Putamen (tissue), 1 donor: ENCODE measurements at regions not wholly inside any gene's neighbourhood (a gene's known extent, or its start where the extent isn't known, plus 50 kb on each side); places are given as distances from the start of the nearest gene placed in this dataset.
A peak's percentile ranks its signal among the peaks of the same experiment; 100 is the strongest.
"Not testable (repeated sequence)": the region's sequence is repeated elsewhere in the genome, so short reads cannot be mapped to it uniquely, and the experiment has no call there.

Experiments used
- DNase-seq: peaks from one replicate; pipeline ENCODE4 v3.0.0-alpha.2; 2016; ENCODE audit warnings: low spot score

DNA sequence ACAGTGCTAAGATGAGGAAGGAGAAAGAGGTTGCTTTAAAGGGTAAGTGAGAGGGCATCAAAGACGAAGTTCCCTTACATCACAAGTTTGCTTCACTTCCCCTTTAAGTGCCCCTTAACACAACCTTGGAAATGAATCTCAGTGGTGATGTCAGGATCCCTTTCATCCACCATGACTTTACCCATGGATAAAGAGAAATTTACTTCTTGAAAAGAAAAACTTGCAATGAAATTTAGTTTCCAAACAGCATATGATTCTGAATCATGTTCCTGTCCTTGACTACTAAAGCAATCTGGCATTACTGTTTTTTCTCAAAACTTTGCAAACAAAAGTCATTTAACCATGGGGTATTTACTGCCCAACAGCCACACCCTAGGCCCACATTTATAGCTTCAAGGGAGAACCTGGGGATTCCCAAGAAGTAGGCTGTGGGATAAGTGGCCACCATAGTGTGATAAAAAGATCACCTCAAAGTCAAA lies 135.9 kb downstream of the ITGB8 start:
- DNase-seq = no peak

DNA sequence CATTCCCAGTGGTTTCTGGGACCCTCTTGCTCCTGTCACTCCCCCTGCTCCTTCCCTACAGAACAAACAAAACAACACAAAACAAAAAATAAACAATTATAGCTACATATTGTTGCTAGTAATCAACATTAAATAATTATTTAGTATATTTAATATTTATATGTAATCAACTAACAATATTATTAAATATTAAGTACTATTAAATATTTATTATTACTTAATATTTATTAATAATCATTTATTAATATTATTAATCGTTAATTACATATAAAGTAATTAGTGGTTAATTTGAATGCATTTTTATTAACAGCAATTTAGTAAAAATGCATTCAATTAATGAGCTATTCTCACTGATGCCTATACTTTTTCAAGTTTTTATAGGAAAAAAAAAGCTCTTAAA lies 139.4 kb downstream of the ITGB8 start:
- no peak for DNase-seq

DNA sequence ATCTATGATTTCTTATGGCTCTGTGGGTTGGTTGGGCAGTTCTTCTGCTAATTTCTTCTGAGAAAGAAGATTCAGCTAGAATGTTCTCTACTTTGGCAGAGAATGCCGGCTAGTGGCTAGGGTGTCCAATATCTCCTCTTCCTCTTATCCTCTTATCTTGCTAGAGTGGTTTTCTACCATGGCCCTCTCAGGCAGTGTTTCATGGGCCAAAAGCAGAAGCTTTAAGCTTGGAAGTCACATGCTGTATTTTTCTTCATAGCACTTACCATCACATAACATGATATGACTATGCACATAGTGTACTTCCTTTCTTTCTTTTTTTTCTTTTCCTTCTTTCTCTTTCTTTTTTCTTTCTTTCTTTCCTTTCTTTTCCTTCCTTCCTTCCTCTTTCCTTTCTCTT lies 140.0 kb downstream of the ITGB8 start:
- DNase-seq = no peak

DNA sequence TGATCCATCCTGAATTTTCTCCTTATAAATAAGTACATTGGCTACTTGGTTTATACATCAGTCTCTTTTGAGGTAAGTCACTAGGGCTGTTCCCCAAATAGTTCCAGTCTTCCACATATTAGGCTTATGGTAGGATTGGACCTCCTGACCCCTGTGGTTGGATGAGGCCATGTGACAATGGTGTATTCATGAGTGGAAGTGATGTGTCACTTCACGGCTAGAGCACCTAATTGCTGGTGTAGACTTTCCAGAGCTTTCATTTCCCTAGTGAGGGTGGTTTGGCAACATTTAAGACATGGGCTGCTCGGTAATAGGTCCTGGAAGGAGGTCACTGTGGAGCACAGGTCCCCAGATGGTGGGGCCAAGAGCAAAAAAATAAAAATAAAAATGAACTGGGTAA lies 141.2 kb upstream of the ABCB5 start:
- DNase-seq = no peak

DNA sequence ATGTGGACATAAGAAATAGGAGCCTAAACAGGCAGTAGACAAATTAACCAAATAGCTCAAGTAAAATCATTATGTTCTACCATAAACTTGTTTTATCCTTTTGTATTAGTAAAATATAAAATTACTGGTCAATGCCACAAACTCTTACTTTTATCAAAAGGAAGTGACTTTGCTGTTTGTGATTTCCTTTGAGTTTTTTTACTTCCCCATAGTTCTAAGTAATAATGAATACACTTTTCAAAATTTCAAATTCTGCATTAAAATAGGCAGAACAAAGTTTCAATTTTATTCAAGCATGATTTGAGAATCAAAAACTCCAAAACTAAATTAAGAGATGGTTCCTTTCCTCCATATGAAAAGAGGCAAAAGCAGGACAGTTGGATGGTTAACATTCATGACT lies 139.7 kb upstream of the ABCB5 start:
- no peak for DNase-seq

DNA sequence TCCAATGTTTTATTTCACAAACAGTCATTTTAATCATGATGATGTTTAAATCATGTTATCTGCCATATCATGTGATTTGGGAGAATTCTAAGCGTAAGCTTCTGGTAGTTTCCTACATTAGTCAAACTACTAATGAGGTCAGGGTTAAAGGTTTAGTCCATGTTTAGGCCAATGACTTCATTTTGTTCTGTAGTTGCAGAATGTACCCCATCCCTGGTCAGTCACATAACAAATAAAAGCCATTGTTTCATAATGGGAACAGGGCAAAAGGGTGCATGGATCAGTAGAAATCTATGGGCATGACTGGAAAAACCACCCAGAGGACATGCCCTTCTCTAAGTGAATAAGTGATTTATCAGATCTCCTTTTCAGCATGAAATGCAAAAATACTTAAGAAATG lies 138.4 kb upstream of the ABCB5 start:
- DNase-seq = no peak

DNA sequence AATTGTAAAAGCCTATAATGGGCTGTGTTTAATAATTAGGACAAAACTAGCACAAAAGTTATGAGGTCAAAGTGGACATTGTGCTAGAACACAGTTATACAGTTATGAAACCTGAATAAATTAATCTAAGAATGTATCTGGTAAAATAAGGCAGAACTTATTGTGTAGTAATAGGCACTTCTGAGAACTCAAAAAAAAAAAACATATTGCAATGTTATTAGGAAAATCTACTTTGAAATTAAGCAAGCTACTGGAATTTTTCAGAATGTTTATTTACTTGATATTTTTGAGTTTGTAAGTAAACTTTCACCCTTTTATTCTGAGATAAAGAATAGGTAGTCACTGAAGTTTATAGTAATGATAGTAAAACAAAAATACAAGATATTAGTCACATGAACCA lies 135.8 kb upstream of the ABCB5 start:
- no peak for DNase-seq

DNA sequence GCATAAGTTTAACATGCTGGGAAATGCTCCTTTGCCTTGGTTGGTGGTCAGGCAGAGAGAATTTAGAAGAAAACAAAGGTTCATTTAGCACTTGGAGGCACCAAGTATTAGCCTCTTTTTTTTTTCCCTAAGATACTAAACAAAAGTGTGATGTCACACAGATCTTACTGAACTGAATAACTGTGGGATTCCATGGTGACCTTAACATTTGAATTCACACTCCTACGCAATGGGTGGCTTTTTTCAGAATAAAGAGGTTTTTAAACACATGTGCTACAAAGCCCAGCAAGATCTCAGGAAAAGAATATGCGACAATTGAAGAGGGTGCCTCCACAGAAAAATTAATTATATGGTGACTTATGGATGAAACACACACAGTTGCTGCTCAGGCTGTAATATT lies 133.4 kb upstream of the ABCB5 start:
- DNase-seq = no peak

DNA sequence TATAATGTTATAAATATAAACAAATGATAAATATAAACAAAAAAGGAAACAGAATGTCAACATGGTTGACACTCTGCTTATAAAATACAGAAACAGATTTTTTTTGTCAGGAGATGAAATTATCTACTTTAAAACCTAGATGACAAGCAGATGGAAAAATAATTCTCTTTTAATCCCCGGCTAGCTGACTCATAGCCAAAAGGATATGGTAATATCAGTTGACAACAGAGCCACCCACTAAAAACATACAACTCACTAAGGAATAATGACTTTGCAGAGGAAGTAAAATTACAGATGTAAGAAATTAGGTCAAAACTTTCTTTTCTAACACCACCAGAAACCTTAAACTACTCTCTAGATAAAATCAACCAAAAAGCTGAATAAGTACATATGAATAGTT lies 131.1 kb upstream of the ABCB5 start:
- peak; percentile 15 for DNase-seq

DNA sequence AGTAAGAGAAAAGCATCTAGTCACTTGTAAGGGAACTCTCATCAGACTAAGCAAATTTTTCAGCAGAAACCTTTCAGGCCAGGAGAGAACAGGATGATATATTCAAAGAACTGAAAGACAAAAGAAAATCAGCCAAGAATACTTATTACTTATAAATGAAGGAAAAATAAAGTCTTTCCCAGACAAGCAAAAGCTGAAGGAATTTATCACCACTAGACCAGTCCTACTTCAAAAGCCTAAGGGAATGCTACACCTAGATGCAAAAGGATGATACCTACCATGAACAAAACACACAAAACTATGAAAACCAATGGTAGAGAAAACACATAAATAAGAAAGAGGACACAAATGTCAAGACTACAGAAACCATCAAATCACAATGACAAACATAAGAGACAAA lies 126.6 kb upstream of the ABCB5 start:
- no peak for DNase-seq

DNA sequence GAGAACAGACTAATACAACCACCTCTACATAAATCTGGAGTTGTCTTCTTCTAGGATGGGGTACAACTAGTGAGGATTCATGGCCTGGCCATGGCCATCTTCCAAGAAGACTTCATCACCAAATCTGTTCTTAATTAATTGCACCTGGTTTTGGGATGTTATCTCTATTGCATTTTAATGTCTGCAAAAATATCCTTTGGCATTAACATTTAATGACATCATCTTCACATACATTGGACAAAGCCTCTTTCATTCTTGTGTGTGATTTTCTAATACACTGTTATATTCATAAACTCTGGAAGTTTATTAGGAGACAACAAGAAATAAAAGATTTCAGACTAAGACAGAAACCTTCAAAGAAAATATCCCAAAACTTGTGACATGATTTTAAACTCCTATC lies 124.2 kb upstream of the ABCB5 start:
- no peak for DNase-seq

DNA sequence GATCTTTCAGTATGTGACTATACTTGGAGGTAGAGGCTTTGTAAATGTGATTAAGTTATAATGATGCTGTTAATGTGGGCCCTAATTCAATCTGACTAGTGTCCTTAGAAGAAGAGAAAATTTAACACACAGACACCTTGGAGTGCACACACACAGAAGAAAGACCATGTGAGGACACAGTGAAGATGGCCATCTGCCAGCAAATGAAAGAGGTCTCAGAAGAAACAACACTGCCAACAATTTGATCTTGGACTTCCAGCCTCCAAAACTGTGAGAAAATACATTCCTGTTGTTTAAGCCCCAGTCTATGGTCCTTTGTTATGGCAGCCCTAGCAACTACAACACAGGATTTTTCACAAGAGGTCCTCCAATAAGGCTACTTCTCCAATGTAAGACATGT lies 120.9 kb upstream of the ABCB5 start:
- no peak for DNase-seq

DNA sequence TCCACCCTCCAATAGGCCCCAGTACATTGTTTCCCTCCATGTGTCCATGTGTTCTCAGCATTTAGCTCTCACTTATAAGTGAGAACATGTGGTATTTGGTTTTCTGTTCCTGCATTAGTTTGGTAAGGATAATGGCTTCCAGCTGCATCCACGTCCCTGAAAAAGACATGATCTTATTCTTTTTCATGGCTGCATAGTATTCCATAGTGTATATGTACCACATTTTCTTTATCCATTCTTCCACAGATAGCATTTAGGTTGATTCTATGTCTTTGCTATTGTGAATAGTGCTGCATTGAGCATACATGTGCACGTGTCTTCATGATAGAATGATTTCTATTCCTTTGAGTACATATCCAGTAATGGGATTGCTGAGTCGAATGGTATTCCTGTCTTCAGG lies 114.0 kb upstream of the ABCB5 start:
- DNase-seq = not testable (repeated sequence)

DNA sequence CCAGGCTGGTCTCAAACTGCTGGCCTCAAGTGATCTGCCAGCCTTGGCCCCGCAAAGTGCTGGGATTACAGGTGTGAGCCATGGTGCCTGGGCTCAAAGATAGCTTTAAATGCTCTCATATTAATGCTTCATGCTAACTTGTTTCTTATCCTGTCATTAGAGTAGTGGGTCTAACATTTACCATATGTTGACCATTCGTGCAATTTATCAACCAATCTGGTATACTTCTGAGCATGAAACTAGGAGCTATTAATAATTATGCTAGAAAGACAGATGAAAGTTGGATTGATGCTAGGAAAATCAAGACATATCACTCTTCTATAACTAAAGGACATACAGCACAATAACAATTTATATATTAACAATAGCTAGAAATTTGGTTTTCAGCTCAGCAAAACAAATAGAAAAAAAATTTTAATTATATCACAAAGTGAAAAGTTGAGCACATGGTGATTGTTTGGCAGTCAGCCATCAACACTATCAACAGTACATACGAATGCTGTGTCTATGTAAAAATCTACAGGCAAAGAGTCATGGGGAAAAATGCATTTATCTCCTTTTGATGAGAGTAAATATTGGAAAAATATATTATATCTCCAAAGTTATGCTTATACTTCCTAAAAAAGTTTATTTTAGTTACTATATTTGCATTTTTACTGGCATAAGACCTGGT lies 112.1 kb upstream of the ABCB5 start:
- no peak for DNase-seq

DNA sequence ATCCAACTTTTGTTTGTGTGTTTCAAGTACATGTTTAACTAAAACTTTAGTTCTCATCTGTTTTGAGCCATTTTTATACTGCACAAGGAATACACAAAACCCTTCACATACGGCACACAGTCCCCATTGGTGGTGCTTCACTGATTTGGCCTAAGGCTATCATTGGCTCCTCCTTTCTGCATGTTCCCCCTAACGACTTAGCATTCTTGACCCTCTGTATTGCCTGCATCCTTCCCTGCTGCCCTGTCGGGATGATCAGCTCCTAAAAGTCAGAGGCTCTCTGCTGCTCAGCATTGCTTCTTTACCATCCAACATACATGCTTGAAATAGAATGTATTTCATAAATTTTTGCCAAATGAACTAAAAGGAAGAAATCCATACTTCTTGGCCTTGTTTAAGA lies 111.4 kb upstream of the ABCB5 start:
- no peak for DNase-seq

DNA sequence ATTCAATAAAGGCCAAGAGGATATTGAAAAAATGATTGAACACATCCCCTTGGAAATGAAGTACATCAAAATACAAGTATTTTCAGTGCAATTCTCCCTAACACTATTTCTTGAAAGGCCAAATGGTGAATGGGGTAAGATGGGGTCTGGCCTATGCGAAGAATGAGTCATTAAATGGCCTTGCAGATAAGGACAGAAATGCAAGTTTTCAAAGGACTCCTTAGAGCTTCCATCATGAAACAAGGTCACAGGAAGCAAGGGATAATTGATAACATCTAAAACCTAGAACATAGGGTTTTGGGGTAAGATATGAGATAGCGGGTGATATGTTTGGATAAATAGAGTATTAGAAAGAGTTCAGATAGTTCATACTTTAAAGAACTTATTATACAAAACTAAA lies 109.3 kb upstream of the ABCB5 start:
- DNase-seq = no peak

DNA sequence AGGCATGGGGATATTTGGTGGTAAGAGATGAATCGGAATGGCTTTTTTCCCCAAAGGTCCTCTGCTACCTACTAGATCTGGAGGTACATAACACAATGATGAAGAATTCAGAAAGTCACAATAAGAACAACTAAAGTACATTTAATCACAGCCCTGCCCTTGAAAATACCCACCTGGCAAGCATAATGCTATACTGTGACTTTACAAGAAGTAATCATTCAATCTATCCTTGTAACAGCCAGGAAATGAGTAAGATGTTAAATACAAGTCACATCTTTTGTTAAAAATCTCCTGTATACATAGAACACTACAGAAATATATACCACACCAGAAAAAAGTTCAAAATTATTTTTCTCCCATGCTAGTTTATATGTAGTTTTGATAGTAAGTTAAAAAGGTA lies 108.3 kb upstream of the ABCB5 start:
- no peak for DNase-seq

DNA sequence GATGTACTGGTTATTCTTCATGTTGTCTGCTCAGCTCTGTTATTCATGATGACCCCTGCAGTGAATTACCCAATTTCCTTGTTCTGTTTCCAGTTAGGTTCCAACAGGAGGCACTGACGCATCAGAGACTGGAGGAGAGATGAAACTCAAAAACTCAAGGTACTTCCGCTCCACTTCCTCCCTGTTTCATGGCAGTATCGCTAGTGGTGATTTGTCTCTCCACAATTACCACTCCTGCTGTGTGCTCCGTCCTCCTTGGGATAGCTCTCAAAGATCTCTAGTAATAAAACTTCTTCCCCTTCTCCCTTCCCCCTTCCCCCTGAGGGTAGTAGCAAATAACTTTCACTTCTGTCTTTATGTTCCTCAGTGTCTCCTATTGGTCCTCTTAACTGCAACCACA lies 107.4 kb upstream of the ABCB5 start:
- DNase-seq = no peak

DNA sequence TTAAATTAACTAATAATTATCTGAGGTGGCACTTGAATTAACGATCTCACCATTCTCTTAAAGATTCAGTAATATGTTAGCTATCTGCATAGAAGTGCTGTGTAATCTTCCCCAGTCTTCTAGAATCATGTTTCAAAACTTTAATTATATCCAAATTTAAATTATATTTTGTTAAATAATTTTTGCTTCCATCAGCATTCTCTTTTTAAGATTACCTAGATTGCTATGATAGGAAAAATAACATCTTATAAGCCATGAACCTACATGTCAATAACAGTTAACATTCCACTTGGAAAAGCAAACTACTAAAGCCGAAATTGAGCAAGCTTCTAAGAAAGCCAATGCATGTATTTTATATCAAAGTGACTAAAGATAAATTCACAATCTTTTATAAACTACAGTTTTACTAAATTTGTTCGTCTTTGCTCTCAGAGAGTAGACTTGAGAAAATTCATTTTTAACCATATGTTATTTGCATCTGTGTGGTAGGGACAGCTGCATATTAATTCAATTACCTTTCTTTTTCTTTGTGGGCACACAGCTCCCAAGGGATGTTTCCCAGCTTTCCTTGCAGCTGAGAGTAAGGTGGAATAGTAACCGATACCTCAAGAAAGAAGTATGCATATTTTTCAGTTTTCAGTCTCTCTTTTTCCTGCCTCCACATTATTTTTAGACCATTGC lies 105.4 kb upstream of the ABCB5 start:
- no peak for DNase-seq

DNA sequence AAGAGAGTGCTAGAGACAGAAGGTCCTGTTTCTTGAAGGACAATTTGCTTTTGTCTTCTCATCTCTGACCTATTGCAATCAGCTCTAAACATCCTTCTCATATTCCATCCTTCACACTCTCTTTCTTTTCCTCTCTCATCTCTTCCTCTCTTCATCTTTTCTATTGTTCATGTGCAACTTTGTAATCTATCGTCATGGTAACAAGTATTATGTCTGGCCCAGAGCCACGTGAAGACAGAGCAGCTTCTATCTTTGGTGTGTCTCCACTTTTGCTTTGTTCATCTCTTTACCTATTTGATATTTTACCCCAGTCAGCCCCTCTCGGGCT lies 104.9 kb upstream of the ABCB5 start:
- no peak for DNase-seq

DNA sequence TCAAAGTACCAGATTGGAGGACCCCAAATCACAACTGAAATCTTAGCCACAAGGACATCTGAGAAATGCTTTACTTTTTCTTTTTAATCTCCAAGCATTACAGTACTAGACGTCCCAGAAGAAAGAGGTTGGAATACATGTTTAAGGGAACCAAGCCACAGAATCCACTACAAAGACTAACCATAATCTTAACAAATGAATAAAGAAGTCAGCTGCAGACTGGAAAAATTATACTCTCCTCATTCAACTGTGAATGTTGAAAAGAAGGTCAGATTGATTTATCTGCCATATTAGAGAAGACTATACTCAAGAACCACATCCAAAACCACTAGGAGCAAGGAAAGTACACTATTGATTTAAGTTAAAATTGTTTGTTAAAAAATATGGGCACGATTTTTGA lies 102.1 kb upstream of the ABCB5 start:
- no peak for DNase-seq

DNA sequence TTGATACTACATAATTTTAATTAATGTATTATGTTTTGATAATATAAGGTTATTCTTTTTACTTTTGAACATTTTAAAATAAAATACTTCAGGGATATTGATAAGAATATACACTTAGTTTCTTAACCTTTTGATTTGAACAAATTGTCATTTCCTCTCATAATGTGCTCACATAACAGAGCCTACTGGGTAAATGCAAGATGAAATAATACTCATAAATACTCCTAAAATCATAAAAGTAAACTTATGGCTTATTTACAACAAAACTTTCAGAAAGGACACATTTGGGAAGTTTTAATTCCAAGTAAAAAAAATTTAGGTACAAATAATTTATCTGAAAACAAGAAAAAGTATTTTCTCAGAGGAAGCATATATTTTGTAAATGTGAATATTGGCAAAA lies 101.6 kb upstream of the ABCB5 start:
- no peak for DNase-seq

DNA sequence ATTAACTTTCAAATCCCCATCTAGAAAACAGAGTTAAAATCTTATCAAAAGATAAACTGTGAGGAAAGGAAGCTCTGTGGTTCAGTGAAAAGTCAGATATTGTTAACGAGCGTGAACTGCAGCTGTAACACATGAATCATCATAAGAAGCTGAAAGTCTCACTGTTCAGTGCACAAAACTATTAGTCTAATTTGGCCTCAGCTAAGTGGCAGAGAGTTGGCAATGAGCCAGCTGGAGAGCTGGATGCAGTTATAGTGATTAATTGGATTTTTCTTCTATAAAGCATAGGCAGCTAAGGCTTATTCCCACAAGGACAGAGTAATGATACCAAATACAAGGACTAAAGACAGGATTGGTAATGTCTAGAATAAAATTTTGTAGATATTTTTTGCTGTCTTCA lies 101.1 kb upstream of the ABCB5 start:
- DNase-seq = peak; percentile 51

DNA sequence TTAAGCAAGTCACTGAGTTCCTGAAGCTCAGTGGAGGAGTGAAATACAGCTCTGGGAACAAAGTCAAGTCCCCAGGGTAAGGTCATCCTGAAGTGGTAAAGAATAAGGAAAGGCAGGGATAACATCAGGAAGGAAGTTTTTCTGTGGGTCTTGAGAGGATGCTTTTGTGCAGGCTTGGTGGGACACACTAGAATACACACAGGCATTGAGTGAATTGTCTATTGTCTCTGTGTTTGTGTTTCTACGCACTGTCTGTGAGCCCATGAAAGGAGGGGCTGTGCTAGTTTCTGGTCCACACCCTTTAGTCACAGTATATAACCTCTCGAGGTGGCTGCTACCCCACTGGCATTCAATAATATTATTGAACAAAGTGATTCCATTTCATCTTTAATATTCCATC lies 95.8 kb upstream of the ABCB5 start:
- DNase-seq = peak; percentile 45
